Esophagus squamous epithelium (tissue), 5 donors: ENCODE measurements at regions not wholly inside any gene's neighbourhood (a gene's known extent, or its start where the extent isn't known, plus 50 kb on each side); places are given as distances from the start of the nearest gene placed in this dataset.

Source experiments
- DNase-seq: peaks from one replicate; lab custom pipeline; 2025; lab: John Stamatoyannopoulos, UW
- H3K27ac ChIP-seq, 4 donors: fragments of 200-600 bp; sonication (generic); one replicate each; pipeline ENCODE4 v1.5.1; 2016 to 2019; ENCODE audit warnings: mild to moderate bottlenecking in 1 of 4
- H3K27me3 ChIP-seq, 4 donors: fragments of 200-600 bp; sonication (generic); 1 replicate in 3 of 4; 2 replicates in 1 of 4; pipeline versions ENCODE4 v1.5.1 to v1.6.0; 2017 to 2021; ENCODE audit warnings: antibody characterized with exemption in 1 of 4
- H3K36me3 ChIP-seq, 3 donors: fragments of 200-600 bp; sonication (generic); one replicate each; pipeline ENCODE4 v1.5.1; 2016 to 2019
- H3K4me1 ChIP-seq, 3 donors: fragments of 200-600 bp; sonication (generic); one replicate each; pipeline ENCODE4 v1.5.1; 2017 to 2019
- H3K4me3 ChIP-seq, 4 donors: fragments of 200-600 bp; sonication (generic); 1 replicate in 3 of 4; 2 replicates in 1 of 4; pipeline ENCODE4 v1.5.1; 2016 to 2019; ENCODE audit warnings: mild to moderate bottlenecking in 2 of 4, moderate library complexity in 1 of 4
- H3K9me3 ChIP-seq, 3 donors: fragments of 200-600 bp; sonication (generic); one replicate each; pipeline ENCODE4 v1.5.1; 2016 to 2019
- POLR2A ChIP-seq, 4 donors: fragments of 450-650 bp; IDR thresholded peaks; one replicate each; pipeline ENCODE4 v1.6.1; 2017; ENCODE audit warnings: antibody characterized with exemption in 4 of 4, mild to moderate bottlenecking in 4 of 4, moderate library complexity in 3 of 4
- WGBS, 2 donors: methylation state at CpG; one replicate each; pipeline ENCODE4 v1.1.5; 2018; 5-methylcytosine and 5-hydroxymethylcytosine counted together
- intact Hi-C: fragments of 100-400 bp; cut with DNase I; formaldehyde crosslinking; loops from one replicate; pipeline ENCODE4 v1.15.0; 2022
- TF ChIP-seq, protein P1 (sequence below), 6 experiments: fragments of 450-650 bp in 4 of 6; fragments of 200-600 bp in 2 of 6; sonication (generic) in 2 of 6; IDR thresholded peaks; one replicate each; pipeline ENCODE4 v1.5.1; 2016 to 2019; ENCODE audit warnings: antibody characterized with exemption in 6 of 6, mild to moderate bottlenecking in 4 of 6, moderate library complexity in 4 of 6
- donor health status: DM: yes; HTN: yes; CAD: no.

DNA sequence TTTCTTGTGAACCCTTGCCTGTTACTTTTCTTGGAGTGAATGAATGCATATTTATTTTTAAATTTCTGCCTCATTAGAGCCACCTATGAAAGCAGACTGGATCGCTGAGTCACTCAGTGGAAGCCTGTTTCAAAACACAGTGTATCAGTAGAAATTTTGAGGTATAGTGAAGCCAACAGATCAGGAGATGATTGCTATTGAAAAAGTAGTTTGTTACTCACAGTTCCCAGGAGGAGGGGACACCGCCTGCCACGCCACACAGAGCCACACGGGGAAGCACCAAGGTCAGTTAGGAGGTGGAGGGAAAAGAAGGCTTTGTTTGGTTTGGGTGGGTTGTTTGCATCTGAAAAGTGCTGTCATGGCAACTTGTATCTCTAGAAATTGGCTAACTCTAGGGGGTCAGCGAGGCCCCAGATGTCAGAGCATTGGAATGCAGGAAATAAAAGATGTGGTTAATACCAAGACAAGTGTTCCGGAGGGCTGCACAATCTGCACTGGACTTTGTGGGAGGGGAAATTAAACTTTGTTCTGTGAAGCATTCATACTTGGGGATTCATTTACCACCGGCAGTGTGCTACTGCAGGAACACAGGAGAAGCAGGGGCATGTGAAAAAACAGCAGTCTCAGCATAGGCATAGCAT is 106.4 kb upstream of the SDK1 start:
- no peak for DNase-seq
- no peak overlapping the region for H3K27ac ChIP-seq
- no peaks in the 10 kb centered on the region for H3K9me3 ChIP-seq
- no peak for TF ChIP-seq POLR2A (IDR thresholded peaks at IDR 0.05)
- TF ChIP-seq, protein P1, sequence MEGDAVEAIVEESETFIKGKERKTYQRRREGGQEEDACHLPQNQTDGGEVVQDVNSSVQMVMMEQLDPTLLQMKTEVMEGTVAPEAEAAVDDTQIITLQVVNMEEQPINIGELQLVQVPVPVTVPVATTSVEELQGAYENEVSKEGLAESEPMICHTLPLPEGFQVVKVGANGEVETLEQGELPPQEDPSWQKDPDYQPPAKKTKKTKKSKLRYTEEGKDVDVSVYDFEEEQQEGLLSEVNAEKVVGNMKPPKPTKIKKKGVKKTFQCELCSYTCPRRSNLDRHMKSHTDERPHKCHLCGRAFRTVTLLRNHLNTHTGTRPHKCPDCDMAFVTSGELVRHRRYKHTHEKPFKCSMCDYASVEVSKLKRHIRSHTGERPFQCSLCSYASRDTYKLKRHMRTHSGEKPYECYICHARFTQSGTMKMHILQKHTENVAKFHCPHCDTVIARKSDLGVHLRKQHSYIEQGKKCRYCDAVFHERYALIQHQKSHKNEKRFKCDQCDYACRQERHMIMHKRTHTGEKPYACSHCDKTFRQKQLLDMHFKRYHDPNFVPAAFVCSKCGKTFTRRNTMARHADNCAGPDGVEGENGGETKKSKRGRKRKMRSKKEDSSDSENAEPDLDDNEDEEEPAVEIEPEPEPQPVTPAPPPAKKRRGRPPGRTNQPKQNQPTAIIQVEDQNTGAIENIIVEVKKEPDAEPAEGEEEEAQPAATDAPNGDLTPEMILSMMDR (IDR thresholded peaks at IDR 0.05): no peak
- peaks cover 0 to 28% (median 0%) of the 10 kb centered on the region in 4 donors for H3K27me3 ChIP-seq
- 73 to 78% methylated on average over 7 of the region's 7 CpGs for WGBS, 2 donors
- no peak overlapping the region for H3K4me3 ChIP-seq
- H3K36me3 ChIP-seq: no peaks in the 10 kb centered on the region
- no peaks in the 10 kb centered on the region for H3K4me1 ChIP-seq
- intact Hi-C loops: no loop called here

- 82 to 92% methylated on average over 6 of the region's 6 CpGs for WGBS, 2 donors
- no peaks in the 10 kb centered on the region for H3K36me3 ChIP-seq
- no peak overlapping the region for H3K4me3 ChIP-seq
- intact Hi-C loops: no loop called here
- DNase-seq: no peak
- no peak overlapping the region for H3K27ac ChIP-seq
- TF ChIP-seq, protein P1 (IDR thresholded peaks at IDR 0.05): no peak
- no peak for TF ChIP-seq POLR2A (IDR thresholded peaks at IDR 0.05)
- H3K9me3 ChIP-seq: no peaks in the 10 kb centered on the region
- no peaks in the 10 kb centered on the region for H3K4me1 ChIP-seq
- H3K27me3 ChIP-seq: peaks cover 0 to 29% (median 0%) of the 10 kb centered on the region in 4 donors
Measured at GRCh38 chr7:3195160-3195559, 105.9 kb upstream of the SDK1 start.

DNA sequence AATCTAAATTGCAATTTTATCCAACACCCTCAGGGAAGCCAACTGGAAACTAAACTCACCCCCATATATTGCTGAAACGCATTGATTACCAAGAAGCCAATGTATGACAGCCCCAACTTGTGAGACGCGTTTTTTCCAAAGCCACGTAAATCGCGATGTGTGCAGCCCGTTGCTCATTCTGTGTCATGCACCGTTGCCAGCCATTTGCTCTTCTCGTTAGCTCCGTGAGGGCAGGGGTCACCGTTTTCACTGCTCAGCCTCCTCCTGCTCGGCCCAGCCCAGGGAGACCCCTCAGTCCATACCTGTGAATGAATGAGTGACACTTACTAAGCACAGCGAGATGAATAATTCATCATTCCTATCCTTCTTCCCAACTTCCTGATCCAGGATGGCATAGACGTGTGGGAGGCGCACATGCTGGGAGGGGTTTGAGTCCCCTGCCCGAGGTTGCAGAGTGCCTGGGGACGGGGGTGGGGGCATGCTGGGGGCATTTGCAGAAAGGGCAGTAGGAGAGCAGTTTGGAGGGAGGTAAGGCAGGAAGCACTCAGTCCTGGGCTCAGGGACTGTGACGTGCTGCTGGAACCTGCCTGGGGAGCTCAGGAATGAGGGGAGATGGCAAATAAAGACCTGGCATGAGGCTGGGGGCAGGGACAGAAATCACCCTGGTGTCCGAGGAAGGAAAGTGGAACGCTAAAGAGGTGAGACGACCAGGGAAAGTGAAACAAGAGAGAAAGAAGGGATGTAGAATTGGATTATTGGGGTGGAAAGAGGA is 104.2 kb upstream of the SDK1 start:
- Histone ChIP-seq H3K27me3 (peaks cover 0 to 28% (median 0%) of the 10 kb centered on the region in 4 donors), H3K4me3 (no peak overlapping the region), H3K36me3 (no peaks in the 10 kb centered on the region), H3K9me3 (no peaks in the 10 kb centered on the region), H3K27ac (no peak overlapping the region), H3K4me1 (no peaks in the 10 kb centered on the region)
- 85% methylated on average over 17 to 19 of the region's 21 CpGs for WGBS, 2 donors
- TF ChIP-seq, protein P1 (IDR thresholded peaks at IDR 0.05): no peak
- no peak for TF ChIP-seq POLR2A (IDR thresholded peaks at IDR 0.05)
- intact Hi-C loops: no loop called here
- DNase-seq: no peak

DNA sequence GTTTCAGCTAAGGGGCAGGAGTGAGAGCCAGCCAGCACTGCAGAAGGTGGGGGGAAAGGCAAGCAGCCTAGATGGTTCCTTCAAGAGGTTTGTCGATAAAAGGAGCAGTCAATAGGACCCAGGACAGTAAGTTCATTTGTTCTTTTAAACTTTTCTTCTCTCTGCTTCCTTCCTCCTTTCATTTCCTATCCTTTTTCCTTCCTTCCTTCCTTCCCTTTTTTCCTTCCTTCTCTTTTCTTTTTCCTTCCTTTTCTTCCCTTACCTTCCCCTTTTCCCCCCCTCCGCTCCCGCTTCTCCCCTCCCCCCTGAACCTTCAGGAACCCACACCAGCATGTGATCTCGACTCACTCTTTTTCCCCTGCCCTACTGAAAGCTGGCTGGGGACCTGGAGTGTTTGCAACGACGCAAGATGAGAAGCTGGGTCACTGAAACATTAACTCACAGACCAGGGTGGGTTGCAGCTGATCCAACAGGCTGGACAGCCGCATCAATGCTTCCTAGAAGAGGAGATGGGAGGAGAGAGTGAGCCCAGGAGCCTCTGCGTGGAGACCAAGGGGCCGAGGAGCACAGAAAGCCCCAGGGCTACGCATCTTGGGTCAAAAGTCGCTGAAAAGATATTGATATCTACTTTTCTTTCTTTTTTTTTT is 103.4 kb upstream of the SDK1 start:
- H3K4me1 ChIP-seq: no peaks in the 10 kb centered on the region
- peaks cover 0 to 37% (median 0%) of the 10 kb centered on the region in 4 donors for H3K27me3 ChIP-seq
- DNase-seq: no peak
- H3K4me3 ChIP-seq: no peak overlapping the region
- intact Hi-C loops: no loop called here
- H3K27ac ChIP-seq: no peak overlapping the region
- no peak for TF ChIP-seq POLR2A (IDR thresholded peaks at IDR 0.05)
- no peaks in the 10 kb centered on the region for H3K9me3 ChIP-seq
- H3K36me3 ChIP-seq: no peaks in the 10 kb centered on the region
- WGBS, 2 donors: 70 to 72% methylated on average over 8 to 10 of the region's 11 CpGs

DNA sequence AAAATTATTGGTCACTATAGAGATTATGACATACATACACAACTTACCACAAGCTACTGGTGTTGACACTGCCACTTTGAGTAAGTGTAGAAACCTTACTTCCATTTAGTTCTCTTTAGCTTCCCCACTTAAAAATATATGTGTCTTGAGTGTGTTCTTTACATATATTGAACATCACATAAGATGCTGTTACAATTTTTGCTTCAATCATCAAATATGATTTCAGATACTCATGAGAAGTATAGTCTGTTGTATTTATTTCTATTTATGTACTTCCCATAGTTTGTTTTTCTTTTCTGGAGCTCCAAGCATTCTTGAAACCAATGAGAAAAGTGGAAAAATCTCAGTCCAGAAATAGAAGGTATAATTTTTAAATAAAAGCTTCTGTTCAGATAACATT is 102.7 kb upstream of the SDK1 start:
- intact Hi-C loops: no loop called here
- no peak overlapping the region for H3K4me3 ChIP-seq
- DNase-seq: no peak
- no peaks in the 10 kb centered on the region for H3K9me3 ChIP-seq
- no peak for TF ChIP-seq POLR2A (IDR thresholded peaks at IDR 0.05)
- TF ChIP-seq, protein P1 (IDR thresholded peaks at IDR 0.05): no peak
- H3K27ac ChIP-seq: no peak overlapping the region
- peaks cover 0 to 4% (median 0%) of the 10 kb centered on the region in 3 donors for H3K4me1 ChIP-seq
- peaks cover 0 to 37% (median 0%) of the 10 kb centered on the region in 4 donors for H3K27me3 ChIP-seq
- no peaks in the 10 kb centered on the region for H3K36me3 ChIP-seq
